ENCODE measurements at regions not wholly inside any gene's neighbourhood (a gene's known extent, or its start where the extent isn't known, plus 50 kb on each side); places are given as distances from the start of the nearest gene placed in this dataset.

DNA sequence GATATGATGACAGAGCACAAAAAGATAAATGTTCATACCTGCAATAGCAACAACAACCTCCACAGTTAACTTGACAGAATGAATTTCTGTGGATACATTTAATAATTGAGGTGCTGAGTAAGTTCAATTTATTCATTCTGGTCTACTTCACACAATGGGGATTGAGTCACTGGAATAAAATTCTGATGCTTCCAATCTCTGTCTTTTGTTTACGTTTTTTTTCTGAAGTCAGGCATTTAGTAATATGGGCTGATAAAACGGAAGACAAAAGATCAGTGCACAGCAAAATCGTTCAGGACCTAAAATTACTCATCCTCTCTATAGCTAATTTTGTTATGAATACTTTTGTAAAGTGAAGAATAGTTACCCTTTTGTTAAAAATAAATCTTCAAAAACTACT lies 565.9 kb upstream of the CCDC54 start:
- ATAC-seq (no peak), DNase-seq (no peak)
- Histone ChIP-seq H3K9me3 (no peaks in the 10 kb centered on the region), H3K4me1 (no peaks in the 10 kb centered on the region), H3K4me3 (no peak overlapping the region), H3K27me3 (no peaks in the 10 kb centered on the region), H3K36me3 (no peaks in the 10 kb centered on the region), H3K27ac (no peak overlapping the region)
- intact Hi-C loops (cut with DNase I): no loop called here
- TF ChIP-seq, protein P1, sequence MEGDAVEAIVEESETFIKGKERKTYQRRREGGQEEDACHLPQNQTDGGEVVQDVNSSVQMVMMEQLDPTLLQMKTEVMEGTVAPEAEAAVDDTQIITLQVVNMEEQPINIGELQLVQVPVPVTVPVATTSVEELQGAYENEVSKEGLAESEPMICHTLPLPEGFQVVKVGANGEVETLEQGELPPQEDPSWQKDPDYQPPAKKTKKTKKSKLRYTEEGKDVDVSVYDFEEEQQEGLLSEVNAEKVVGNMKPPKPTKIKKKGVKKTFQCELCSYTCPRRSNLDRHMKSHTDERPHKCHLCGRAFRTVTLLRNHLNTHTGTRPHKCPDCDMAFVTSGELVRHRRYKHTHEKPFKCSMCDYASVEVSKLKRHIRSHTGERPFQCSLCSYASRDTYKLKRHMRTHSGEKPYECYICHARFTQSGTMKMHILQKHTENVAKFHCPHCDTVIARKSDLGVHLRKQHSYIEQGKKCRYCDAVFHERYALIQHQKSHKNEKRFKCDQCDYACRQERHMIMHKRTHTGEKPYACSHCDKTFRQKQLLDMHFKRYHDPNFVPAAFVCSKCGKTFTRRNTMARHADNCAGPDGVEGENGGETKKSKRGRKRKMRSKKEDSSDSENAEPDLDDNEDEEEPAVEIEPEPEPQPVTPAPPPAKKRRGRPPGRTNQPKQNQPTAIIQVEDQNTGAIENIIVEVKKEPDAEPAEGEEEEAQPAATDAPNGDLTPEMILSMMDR (IDR thresholded peaks at IDR 0.05): no peak

DNA sequence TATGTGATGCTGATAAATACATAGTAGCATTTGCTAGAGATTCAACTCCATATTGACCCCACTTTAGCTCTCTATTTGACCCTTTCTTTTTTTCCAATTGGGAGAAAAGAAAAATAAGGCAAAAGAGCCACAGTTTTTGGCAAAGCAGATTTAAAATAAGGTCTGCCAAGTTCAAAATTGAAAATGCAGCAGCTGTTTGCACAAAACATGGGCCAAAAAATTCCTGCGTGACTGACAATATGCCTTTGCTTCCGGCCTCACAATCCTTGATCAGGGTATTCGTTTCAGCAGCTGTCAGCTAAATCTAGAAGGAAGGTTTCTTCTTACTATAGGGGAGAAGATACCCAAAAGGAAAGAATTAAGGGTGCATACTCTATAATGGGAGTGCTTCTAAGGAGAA lies 563.5 kb upstream of the CCDC54 start:
- ATAC-seq: no peak
- no peak for DNase-seq
- intact Hi-C loops (cut with DNase I): no loop called here
- H3K9me3 ChIP-seq: no peaks in the 10 kb centered on the region
- TF ChIP-seq, protein P1 (IDR thresholded peaks at IDR 0.05): no peak
- no peaks in the 10 kb centered on the region for H3K36me3 ChIP-seq
- no peaks in the 10 kb centered on the region for H3K27me3 ChIP-seq
- H3K27ac ChIP-seq: peak overlapping the region; percentile 28
- H3K4me1 ChIP-seq: no peaks in the 10 kb centered on the region
- no peak overlapping the region for H3K4me3 ChIP-seq

DNA sequence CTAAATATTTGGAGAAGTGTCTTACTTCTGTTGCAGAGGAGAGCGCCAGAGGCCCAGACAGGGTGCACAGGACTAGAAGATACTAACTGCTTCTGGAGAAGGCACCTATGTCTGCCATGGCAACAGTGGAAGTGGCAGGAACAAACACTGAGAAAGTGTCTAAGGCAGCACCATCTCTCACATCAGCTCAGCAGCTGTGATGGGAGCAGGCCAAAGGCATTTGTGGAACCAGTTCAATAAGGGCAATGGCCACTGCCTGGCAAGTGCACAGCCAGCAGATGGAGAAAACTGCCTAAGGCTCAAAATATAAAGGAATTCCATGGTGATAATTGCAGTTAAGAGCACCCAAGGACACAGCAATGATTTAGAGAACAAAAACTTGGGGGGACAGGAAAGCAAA lies 563.0 kb upstream of the CCDC54 start:
- Histone ChIP-seq H3K27ac (peak overlapping the region; percentile 28), H3K4me3 (no peak overlapping the region), H3K4me1 (no peaks in the 10 kb centered on the region), H3K27me3 (no peaks in the 10 kb centered on the region), H3K36me3 (no peaks in the 10 kb centered on the region), H3K9me3 (no peaks in the 10 kb centered on the region)
- intact Hi-C loops (cut with DNase I): no loop called here
- ATAC-seq (peak; percentile 45), DNase-seq (no peak)
- TF ChIP-seq, protein P1 (IDR thresholded peaks at IDR 0.05): no peak

DNA sequence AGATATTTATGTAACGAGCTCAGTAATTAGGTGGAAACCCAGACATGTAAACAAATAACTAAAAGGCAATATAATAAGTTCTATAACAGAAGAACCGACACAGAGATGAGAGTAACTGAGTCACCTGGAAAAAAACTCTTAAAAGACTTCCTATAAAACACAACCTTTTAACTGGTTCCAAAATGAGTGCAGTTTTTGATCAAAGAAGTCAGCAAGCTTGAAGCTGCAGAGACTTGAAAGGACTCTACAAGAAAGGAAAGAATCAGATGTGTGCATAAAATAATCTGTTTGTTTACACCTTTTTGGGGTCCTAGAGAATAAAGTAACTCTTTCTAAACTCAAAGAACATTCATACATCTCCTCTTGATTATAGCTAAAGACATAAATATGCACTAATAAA lies 560.4 kb upstream of the CCDC54 start:
- H3K27ac ChIP-seq: no peak overlapping the region
- H3K27me3 ChIP-seq: no peaks in the 10 kb centered on the region
- H3K9me3 ChIP-seq: no peaks in the 10 kb centered on the region
- intact Hi-C loops (cut with DNase I): no loop called here
- ATAC-seq (no peak), DNase-seq (no peak)
- no peaks in the 10 kb centered on the region for H3K4me1 ChIP-seq
- H3K4me3 ChIP-seq: no peak overlapping the region
- TF ChIP-seq, protein P1 (IDR thresholded peaks at IDR 0.05): no peak
- no peaks in the 10 kb centered on the region for H3K36me3 ChIP-seq

DNA sequence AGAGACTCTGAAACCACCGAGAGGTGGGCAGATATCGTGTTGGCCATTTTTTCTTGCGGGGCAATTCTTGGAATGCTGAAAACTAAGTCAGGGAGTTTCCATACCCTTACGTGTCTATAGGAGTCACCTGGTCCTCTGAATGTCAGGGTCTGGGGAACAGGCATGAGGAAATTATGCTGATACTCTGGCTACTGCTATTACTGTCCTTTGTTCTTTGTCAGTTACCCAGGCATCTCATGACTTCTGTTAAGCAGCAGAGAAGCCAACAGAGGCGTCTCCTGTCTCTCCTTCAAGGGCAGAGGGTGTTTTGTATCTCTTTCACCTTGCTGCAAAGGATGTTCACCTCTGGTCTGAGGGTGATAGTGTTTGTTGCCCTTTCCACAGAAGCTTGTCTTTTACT lies 559.5 kb upstream of the CCDC54 start:
- no peaks in the 10 kb centered on the region for H3K27me3 ChIP-seq
- H3K4me3 ChIP-seq: no peak overlapping the region
- intact Hi-C loops (cut with DNase I): no loop called here
- TF ChIP-seq, protein P1 (IDR thresholded peaks at IDR 0.05): no peak
- ATAC-seq (no peak), DNase-seq (no peak)
- no peak overlapping the region for H3K27ac ChIP-seq
- H3K9me3 ChIP-seq: no peaks in the 10 kb centered on the region
- no peaks in the 10 kb centered on the region for H3K36me3 ChIP-seq
- no peaks in the 10 kb centered on the region for H3K4me1 ChIP-seq

DNA sequence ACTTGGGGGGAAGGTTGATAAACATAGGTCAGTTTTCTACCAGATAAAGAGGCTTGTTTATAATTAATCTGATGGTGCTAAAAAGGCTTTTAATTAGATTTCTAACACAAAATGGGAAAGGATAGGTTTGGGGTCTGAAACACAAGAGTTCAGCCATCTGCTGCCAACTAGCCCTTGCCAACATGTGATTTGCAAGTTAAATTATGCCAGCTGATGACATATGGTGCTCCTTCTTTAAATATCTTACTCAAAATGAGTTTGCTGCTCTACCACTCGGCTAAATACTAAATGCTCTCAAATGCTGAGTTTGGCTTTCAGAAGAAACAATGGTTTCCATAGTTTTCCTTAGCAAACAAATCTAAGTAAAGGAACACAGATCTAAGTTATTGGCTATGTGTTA lies 557.8 kb upstream of the CCDC54 start:
- TF ChIP-seq, protein P1 (IDR thresholded peaks at IDR 0.05): no peak
- no peak for DNase-seq
- H3K4me1 ChIP-seq: no peaks in the 10 kb centered on the region
- H3K4me3 ChIP-seq: no peak overlapping the region
- no peak overlapping the region for H3K27ac ChIP-seq
- no peak for ATAC-seq
- no peaks in the 10 kb centered on the region for H3K27me3 ChIP-seq
- intact Hi-C loops (cut with DNase I): no loop called here
- no peaks in the 10 kb centered on the region for H3K36me3 ChIP-seq
- H3K9me3 ChIP-seq: no peaks in the 10 kb centered on the region
